ENCODE measurements at regions not wholly inside any gene's neighbourhood (a gene's known extent, or its start where the extent isn't known, plus 50 kb on each side); places are given as distances from the start of the nearest gene placed in this dataset.

- no peak for DNase-seq (ENCODE audit: low read depth in 6 of 9, low spot score in 9 of 9)
- Histone ChIP-seq H3K36me3 (ENCODE audit: control insufficient read depth in 2 of 2, insufficient read depth in 2 of 2, low read length in 1 of 2) (no peaks in the 10 kb centered on the region), H3K4me3 (ENCODE audit: low read length in 2 of 2) (no peak overlapping the region), H3K9me3 (ENCODE audit: control insufficient read depth in 2 of 2, insufficient read depth in 1 of 2, low read length in 1 of 2) (no peaks in the 10 kb centered on the region), H3K27me3 (ENCODE audit: control insufficient read depth in 2 of 2, insufficient read depth in 1 of 2, low read length in 1 of 2) (no peaks in the 10 kb centered on the region), H3K27ac (ENCODE audit: low read depth in 1 of 2, low read length in 1 of 2) (no peak overlapping the region), H3K4me1 (ENCODE audit: control insufficient read depth in 2 of 2, insufficient read depth in 2 of 2, low read length in 2 of 2) (no peaks in the 10 kb centered on the region)
- 85% methylated on average over 6 of the region's 6 CpGs for WGBS
These were observed 68.9 kb upstream of the HEPHL1 start for GRCh38 chr11:93952082-93952780.

- Histone ChIP-seq H3K36me3 (ENCODE audit: control insufficient read depth in 2 of 2, insufficient read depth in 2 of 2, low read length in 1 of 2) (no peaks in the 10 kb centered on the region), H3K4me3 (ENCODE audit: low read length in 2 of 2) (no peak overlapping the region), H3K4me1 (ENCODE audit: control insufficient read depth in 2 of 2, insufficient read depth in 2 of 2, low read length in 2 of 2) (no peaks in the 10 kb centered on the region), H3K27me3 (ENCODE audit: control insufficient read depth in 2 of 2, insufficient read depth in 1 of 2, low read length in 1 of 2) (no peaks in the 10 kb centered on the region), H3K27ac (ENCODE audit: low read depth in 1 of 2, low read length in 1 of 2) (no peak overlapping the region), H3K9me3 (ENCODE audit: control insufficient read depth in 2 of 2, insufficient read depth in 1 of 2, low read length in 1 of 2) (no peaks in the 10 kb centered on the region)
- WGBS = 74% methylated on average over 5 of the region's 5 CpGs
- no peak for DNase-seq (ENCODE audit: low read depth in 6 of 9, low spot score in 9 of 9)
These were observed 63.7 kb upstream of the HEPHL1 start for GRCh38 chr11:93957397-93957952.

GRCh38 chr11:93958991-93959390, 62.2 kb upstream of the HEPHL1 start:
- Histone ChIP-seq H3K9me3 (ENCODE audit: control insufficient read depth in 2 of 2, insufficient read depth in 1 of 2, low read length in 1 of 2) (no peaks in the 10 kb centered on the region), H3K4me1 (ENCODE audit: control insufficient read depth in 2 of 2, insufficient read depth in 2 of 2, low read length in 2 of 2) (no peaks in the 10 kb centered on the region), H3K4me3 (ENCODE audit: low read length in 2 of 2) (no peak overlapping the region), H3K27me3 (ENCODE audit: control insufficient read depth in 2 of 2, insufficient read depth in 1 of 2, low read length in 1 of 2) (no peaks in the 10 kb centered on the region), H3K27ac (ENCODE audit: low read depth in 1 of 2, low read length in 1 of 2) (no peak overlapping the region), H3K36me3 (ENCODE audit: control insufficient read depth in 2 of 2, insufficient read depth in 2 of 2, low read length in 1 of 2) (no peaks in the 10 kb centered on the region)
- no peak for DNase-seq (ENCODE audit: low read depth in 6 of 9, low spot score in 9 of 9)
- WGBS = 93% methylated on average over 3 of the region's 3 CpGs

- WGBS = 98% methylated on average over 5 of the region's 5 CpGs
- Histone ChIP-seq H3K4me1 (ENCODE audit: control insufficient read depth in 2 of 2, insufficient read depth in 2 of 2, low read length in 2 of 2) (no peaks in the 10 kb centered on the region), H3K4me3 (ENCODE audit: low read length in 2 of 2) (no peak overlapping the region), H3K27ac (ENCODE audit: low read depth in 1 of 2, low read length in 1 of 2) (no peak overlapping the region), H3K36me3 (ENCODE audit: control insufficient read depth in 2 of 2, insufficient read depth in 2 of 2, low read length in 1 of 2) (no peaks in the 10 kb centered on the region), H3K9me3 (ENCODE audit: control insufficient read depth in 2 of 2, insufficient read depth in 1 of 2, low read length in 1 of 2) (no peaks in the 10 kb centered on the region), H3K27me3 (ENCODE audit: control insufficient read depth in 2 of 2, insufficient read depth in 1 of 2, low read length in 1 of 2) (no peaks in the 10 kb centered on the region)
- DNase-seq (ENCODE audit: low read depth in 6 of 9, low spot score in 9 of 9) = no peak
These were observed 61.5 kb upstream of the HEPHL1 start for GRCh38 chr11:93959663-93960062.

GRCh38 chr11:93963072-93963471, 58.1 kb upstream of the HEPHL1 start:
- WGBS = 89% methylated on average over 2 of the region's 2 CpGs
- no peak overlapping the region for H3K27ac ChIP-seq (ENCODE audit: low read depth in 1 of 2, low read length in 1 of 2)
- no peak overlapping the region for H3K4me3 ChIP-seq (ENCODE audit: low read length in 2 of 2)
- H3K27me3 ChIP-seq (ENCODE audit: control insufficient read depth in 2 of 2, insufficient read depth in 1 of 2, low read length in 1 of 2) = no peaks in the 10 kb centered on the region
- no peaks in the 10 kb centered on the region for H3K4me1 ChIP-seq (ENCODE audit: control insufficient read depth in 2 of 2, insufficient read depth in 2 of 2, low read length in 2 of 2)
- H3K36me3 ChIP-seq (ENCODE audit: control insufficient read depth in 2 of 2, insufficient read depth in 2 of 2, low read length in 1 of 2) = no peaks in the 10 kb centered on the region
- DNase-seq (ENCODE audit: low read depth in 6 of 9, low spot score in 9 of 9) = no peak
- no peaks in the 10 kb centered on the region for H3K9me3 ChIP-seq (ENCODE audit: control insufficient read depth in 2 of 2, insufficient read depth in 1 of 2, low read length in 1 of 2)

- H3K36me3 ChIP-seq (ENCODE audit: control insufficient read depth in 2 of 2, insufficient read depth in 2 of 2, low read length in 1 of 2) = no peaks in the 10 kb centered on the region
- no peaks in the 10 kb centered on the region for H3K9me3 ChIP-seq (ENCODE audit: control insufficient read depth in 2 of 2, insufficient read depth in 1 of 2, low read length in 1 of 2)
- H3K4me1 ChIP-seq (ENCODE audit: control insufficient read depth in 2 of 2, insufficient read depth in 2 of 2, low read length in 2 of 2) = no peaks in the 10 kb centered on the region
- no peak overlapping the region for H3K27ac ChIP-seq (ENCODE audit: low read depth in 1 of 2, low read length in 1 of 2)
- H3K4me3 ChIP-seq (ENCODE audit: low read length in 2 of 2) = no peak overlapping the region
- no peak for DNase-seq (ENCODE audit: low read depth in 6 of 9, low spot score in 9 of 9)
- WGBS = 98% methylated on average over 4 of the region's 4 CpGs
- no peaks in the 10 kb centered on the region for H3K27me3 ChIP-seq (ENCODE audit: control insufficient read depth in 2 of 2, insufficient read depth in 1 of 2, low read length in 1 of 2)
These were observed 53.9 kb upstream of the HEPHL1 start for GRCh38 chr11:93967258-93967657.

GRCh38 chr11:93967944-93968343, 53.2 kb upstream of the HEPHL1 start:
- WGBS = 90% methylated on average over 5 of the region's 5 CpGs
- H3K27me3 ChIP-seq (ENCODE audit: control insufficient read depth in 2 of 2, insufficient read depth in 1 of 2, low read length in 1 of 2) = no peaks in the 10 kb centered on the region
- no peaks in the 10 kb centered on the region for H3K36me3 ChIP-seq (ENCODE audit: control insufficient read depth in 2 of 2, insufficient read depth in 2 of 2, low read length in 1 of 2)
- no peaks in the 10 kb centered on the region for H3K4me1 ChIP-seq (ENCODE audit: control insufficient read depth in 2 of 2, insufficient read depth in 2 of 2, low read length in 2 of 2)
- H3K4me3 ChIP-seq (ENCODE audit: low read length in 2 of 2) = no peak overlapping the region
- H3K9me3 ChIP-seq (ENCODE audit: control insufficient read depth in 2 of 2, insufficient read depth in 1 of 2, low read length in 1 of 2) = no peaks in the 10 kb centered on the region
- DNase-seq (ENCODE audit: low read depth in 6 of 9, low spot score in 9 of 9) = no peak
- no peak overlapping the region for H3K27ac ChIP-seq (ENCODE audit: low read depth in 1 of 2, low read length in 1 of 2)

GRCh38 chr11:93969925-93970922, 50.9 kb upstream of the HEPHL1 start:
- no peaks in the 10 kb centered on the region for H3K27me3 ChIP-seq (ENCODE audit: control insufficient read depth in 2 of 2, insufficient read depth in 1 of 2, low read length in 1 of 2)
- WGBS = 91% methylated on average over 10 of the region's 10 CpGs
- no peak for DNase-seq (ENCODE audit: low read depth in 6 of 9, low spot score in 9 of 9)

More at GRCh38 chr11:93969925-93970922, 50.9 kb upstream of the HEPHL1 start:
- Histone ChIP-seq H3K4me1 (ENCODE audit: control insufficient read depth in 2 of 2, insufficient read depth in 2 of 2, low read length in 2 of 2) (no peaks in the 10 kb centered on the region), H3K27ac (ENCODE audit: low read depth in 1 of 2, low read length in 1 of 2) (no peak overlapping the region), H3K4me3 (ENCODE audit: low read length in 2 of 2) (no peak overlapping the region), H3K36me3 (ENCODE audit: control insufficient read depth in 2 of 2, insufficient read depth in 2 of 2, low read length in 1 of 2) (no peaks in the 10 kb centered on the region), H3K9me3 (ENCODE audit: control insufficient read depth in 2 of 2, insufficient read depth in 1 of 2, low read length in 1 of 2) (peaks cover 0 to 1% of the 10 kb centered on the region in 2 donors)
